C1 segment of cervical spinal cord (tissue), 14 donors: ENCODE measurements at regions not wholly inside any gene's neighbourhood (a gene's known extent, or its start where the extent isn't known, plus 50 kb on each side); places are given as distances from the start of the nearest gene placed in this dataset.
"Not testable (repeated sequence)": the region's sequence is repeated elsewhere in the genome, so short reads cannot be mapped to it uniquely, and the experiment has no call there.

Experiments
- DNase-seq, 14 donors: peaks; one replicate each; lab custom pipeline; 2025; lab: John Stamatoyannopoulos, UW

DNA sequence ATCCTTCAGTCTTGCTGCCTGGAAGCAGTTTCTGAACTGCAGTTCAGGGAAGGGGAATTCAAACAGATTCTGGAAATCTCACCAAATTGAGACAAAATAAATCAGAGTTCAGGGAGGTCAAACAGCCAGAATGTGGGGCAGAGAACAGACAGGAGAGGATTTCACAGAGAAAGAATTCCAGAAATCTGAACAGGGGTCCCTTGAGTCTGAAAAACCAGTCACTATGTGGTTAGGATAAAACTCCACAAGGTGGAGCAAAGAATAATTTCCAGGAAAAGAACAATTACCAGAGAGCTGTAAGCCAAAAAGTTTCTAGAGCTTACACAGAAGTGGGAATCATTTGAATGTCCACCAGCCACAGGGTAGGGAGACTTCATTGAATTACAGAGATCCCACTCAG is 84.7 kb downstream of the URB2 start:
- no peak for DNase-seq

DNA sequence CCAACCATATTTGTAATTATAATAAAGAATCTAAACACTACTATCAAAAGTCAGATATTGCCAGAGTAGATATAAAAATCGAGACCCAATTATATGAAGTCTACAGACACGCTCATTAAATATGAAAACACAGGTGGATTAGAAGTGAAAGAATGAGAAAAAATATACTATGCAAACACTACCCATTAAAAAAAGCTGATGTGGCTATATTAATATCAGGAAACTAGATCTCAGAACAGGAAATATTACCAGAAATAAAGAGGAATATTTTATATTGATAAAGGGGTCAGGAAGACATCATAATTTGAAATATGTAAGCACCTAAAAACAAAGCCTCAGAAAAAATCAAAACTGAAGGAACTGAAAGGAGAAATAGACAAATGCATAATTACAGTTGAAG is 88.3 kb downstream of the URB2 start:
- no peak for DNase-seq

GRCh38 chr1:229714964-229715603 is 89.0 kb downstream of the URB2 start:
- no peak for DNase-seq

GRCh38 chr1:229716069-229716468 is 90.0 kb downstream of the URB2 start:
- no peak for DNase-seq

DNA sequence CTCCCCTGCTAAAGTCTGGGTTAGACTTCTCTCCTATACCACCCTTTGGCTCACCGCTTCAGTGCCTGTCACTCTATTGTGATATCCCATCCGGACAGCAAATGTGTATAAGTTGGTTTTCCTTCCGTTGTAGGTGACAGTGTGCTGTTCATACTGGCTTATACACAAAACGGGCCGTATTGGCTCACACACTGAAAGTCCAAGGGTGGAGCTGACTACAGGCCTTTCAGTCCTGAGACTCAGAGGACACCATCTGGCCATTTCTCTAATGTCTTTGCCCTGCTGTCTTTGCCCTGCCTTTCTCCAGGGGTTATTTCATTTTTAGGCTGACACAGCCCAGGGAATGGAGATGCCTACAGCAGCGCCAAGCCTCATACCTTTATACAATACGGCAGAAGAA is 90.7 kb downstream of the URB2 start:
- DNase-seq = no peak

- DNase-seq = no peak
Observed at GRCh38 chr1:229717786-229718576, 91.9 kb downstream of the URB2 start.

GRCh38 chr1:229726061-229726460 is 100.0 kb downstream of the URB2 start:
- DNase-seq = no peak

DNA sequence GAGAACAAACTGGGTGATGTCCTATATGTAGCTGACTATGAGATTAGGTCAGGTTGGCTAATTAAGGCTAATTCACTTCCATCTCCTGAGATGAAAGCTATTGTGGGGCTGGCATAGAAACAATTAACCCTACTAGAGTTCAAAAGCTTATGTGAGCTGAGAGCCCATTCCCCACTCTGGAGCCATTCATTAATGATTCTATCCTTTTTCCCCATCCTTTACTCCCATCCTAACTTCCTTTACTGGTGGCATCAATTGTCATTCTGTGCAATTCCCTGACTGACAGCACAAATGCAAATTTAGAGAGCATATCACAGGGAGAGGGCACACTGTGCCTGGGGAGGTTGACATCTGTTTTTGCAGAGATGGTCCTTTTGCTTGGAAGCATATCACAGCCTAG is 103.9 kb downstream of the URB2 start:
- DNase-seq = no peak

DNA sequence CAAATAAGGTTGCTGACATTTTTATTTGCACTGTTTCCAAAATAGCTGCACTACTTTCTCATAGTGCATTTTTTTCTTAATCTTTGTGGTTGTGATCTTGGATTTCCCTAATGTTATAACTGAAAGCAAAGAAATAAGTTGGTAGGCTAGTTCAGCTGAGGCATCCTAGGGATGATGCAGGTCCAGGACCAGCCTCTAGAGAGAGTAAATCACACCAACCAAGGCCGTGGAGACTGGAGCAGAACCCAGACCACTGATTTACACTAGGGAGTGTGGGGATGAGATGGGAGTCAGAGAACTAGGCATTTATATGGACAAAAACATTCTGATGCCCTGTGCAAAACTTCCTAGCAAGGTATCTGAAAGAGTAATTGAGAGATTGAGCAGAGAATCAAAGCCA is 104.5 kb downstream of the URB2 start:
- DNase-seq = no peak

GRCh38 chr1:229732061-229732460 is 106.0 kb downstream of the URB2 start:
- no peak for DNase-seq

DNA sequence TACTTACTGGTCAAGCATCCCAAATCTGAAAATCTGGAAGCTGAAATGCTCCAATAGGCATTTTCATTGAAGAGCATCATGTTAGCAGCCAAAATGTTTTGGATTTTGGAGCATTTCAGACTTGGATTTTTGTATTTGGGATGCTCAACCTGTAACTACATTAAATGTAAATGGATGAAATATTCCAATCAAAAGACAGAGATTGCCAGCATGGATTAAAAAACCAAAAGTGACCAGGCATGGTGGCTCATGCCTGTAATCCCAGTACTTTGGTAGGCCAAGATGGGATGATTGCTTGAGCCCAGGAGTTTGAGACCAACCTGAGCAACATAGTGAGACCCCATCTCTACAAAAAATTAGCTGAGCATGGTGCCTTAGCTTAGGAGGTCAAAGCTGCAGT is 110.3 kb downstream of the URB2 start:
- DNase-seq = no peak

GRCh38 chr1:229742614-229743013 is 116.6 kb downstream of the URB2 start:
- not testable (repeated sequence) for DNase-seq

DNA sequence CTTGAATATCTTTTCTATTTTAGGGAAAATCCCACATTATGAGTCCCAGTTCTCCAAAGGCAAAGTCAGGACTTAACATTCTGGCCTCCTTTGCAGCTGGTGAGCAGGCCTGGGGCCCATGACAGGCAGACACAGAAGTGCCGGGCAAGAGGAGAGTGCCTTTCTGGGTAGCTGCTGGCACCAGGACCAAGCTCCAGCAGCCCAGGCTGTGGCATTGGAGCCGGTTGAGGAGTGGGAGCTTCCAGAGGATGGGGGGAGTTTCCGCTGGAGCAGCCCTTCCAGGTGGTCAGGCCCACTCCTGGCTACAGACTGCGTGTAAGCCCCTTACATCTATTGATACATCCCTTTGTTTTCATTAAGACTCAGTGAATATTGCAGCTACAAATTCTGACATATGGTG is 123.9 kb downstream of the URB2 start:
- DNase-seq = peak in 1 of 14 donors; percentile 39

DNA sequence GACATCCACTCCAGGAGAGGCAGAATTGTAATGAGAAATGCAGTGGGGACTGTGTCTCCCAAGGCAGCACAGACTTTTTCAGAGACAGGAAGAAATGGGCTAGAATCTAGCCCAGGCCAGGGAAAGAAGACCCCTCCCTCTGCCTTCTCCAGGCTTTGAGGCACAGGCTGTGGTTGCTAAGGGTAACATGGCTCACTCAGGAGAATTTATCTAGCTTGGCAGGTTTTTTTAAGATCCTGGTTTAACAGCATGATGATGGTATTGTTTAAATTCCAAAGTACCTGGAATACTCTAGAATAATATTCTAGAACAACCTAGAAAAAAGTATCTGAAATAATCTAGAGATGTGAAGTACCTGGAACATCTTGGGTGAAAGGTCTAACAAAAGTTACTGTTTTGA is 125.6 kb downstream of the URB2 start:
- no peak for DNase-seq

DNA sequence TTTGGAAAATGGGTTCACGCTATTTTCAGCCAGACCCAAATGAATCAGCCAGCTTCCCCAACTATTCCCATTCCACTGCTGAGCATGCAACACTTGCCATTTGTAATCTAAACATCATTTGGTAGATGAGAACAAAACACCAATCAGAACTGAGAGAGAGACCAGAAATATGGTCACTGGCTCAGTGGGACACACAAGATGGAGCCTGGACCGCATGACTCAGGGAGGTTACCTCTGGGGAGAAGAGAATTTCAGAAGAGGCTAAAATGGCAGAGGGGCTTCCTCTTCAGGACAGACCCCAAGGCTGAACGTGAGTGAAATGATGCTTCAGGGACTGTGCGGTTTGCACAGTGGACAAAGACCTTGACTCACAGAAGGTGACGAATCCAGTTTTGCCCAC is 126.6 kb downstream of the URB2 start:
- no peak for DNase-seq

GRCh38 chr1:229753764-229754551 is 127.9 kb downstream of the URB2 start:
- no peak for DNase-seq

GRCh38 chr1:229756666-229757065 is 130.6 kb downstream of the URB2 start:
- no peak for DNase-seq

DNA sequence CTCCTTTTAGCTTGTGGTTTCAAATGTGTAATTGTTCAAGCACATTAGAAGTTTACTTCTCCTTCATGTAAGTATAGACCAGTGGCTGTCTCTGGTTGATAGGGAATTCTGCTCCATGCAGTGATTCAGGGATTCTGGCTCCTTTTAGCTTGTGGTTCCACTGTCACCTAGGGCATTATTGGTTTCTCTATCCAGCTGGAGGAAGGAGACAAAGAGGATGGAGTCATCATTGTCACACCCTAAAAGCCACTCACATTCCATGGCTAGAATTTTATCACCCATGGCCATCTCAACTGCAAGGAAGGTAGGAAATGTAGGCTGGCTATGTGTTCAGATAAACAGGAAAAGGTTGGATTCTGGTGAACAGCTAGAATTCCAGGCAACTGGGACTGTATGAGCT is 131.2 kb downstream of the URB2 start:
- no peak for DNase-seq

- no peak for DNase-seq
Observed at GRCh38 chr1:229758101-229759036, 132.3 kb downstream of the URB2 start.

- DNase-seq = no peak
Observed at GRCh38 chr1:229759037-229759435, 133.0 kb downstream of the URB2 start.

- DNase-seq = no peak
Observed at GRCh38 chr1:229759586-229759985, 133.5 kb downstream of the URB2 start.
